WTC11 (cell line): ENCODE measurements at regions not wholly inside any gene's neighbourhood (a gene's known extent, or its start where the extent isn't known, plus 50 kb on each side); places are given as distances from the start of the nearest gene placed in this dataset.
"Not testable (repeated sequence)": the region's sequence is repeated elsewhere in the genome, so short reads cannot be mapped to it uniquely, and the experiment has no call there.

Experiments
- ATAC-seq: fragments of 200-7000 bp; cut with Tn5 transposase; 2 replicates; pipeline ENCODE4 v1.10.0; 2021; ENCODE audit warnings: mild to moderate bottlenecking, moderate library complexity
- CTCF ChIA-PET: fragments of 300-600 bp; sonication (Branson Sonifier 250); formaldehyde crosslinking; loops from one replicate; lab custom pipeline; 2021; ENCODE audit warnings: antibody characterized with exemption; lab: Charles Lee
- POLR2A ChIA-PET: fragments of 350-600 bp; sonication (Branson Sonifier 250); formaldehyde crosslinking; loops from one replicate; lab custom pipeline; 2021; ENCODE audit warnings: antibody characterized with exemption; lab: Charles Lee
- DNase-seq: peaks from one replicate; pipeline ENCODE4 v3.0.0; 2021; ENCODE audit warnings: low spot score
- H3K27ac Mint-ChIP-seq: 2 replicates; pipeline ENCODE4 v1.8.0; 2021; ENCODE audit warnings: mixed read lengths
- H3K27me3 Mint-ChIP-seq: 2 replicates; pipeline ENCODE4 v1.8.0; 2021; ENCODE audit warnings: low read depth, mild to moderate bottlenecking, moderate library complexity, mixed read lengths
- H3K36me3 Mint-ChIP-seq: 2 replicates; pipeline ENCODE4 v1.8.0; 2021; ENCODE audit warnings: mixed read lengths
- H3K4me1 Mint-ChIP-seq: 2 replicates; pipeline ENCODE4 v1.8.0; 2022; ENCODE audit warnings: mixed read lengths
- H3K4me3 Mint-ChIP-seq: 2 replicates; pipeline ENCODE4 v1.8.0; 2021; ENCODE audit warnings: mild to moderate bottlenecking, moderate library complexity, mixed read lengths
- H3K9me3 Mint-ChIP-seq: 2 replicates; pipeline ENCODE4 v1.8.0; 2021; ENCODE audit warnings: mixed read lengths
- AR ChIP-seq: fragments of 250-450 bp; sonication (Bioruptor Pico); IDR thresholded peaks from 2 replicates; pipeline ENCODE4 v1.9.0; 2021; ENCODE audit warnings: mild to moderate bottlenecking
- ARID4B ChIP-seq: sonication (generic); formaldehyde crosslinking; IDR thresholded peaks from 2 replicates; pipeline ENCODE4 v1.8.0; 2023; ENCODE audit warnings: missing genetic modification reagents, mild to moderate bottlenecking, borderline replicate concordance
- ATF2 ChIP-seq: sonication (generic); formaldehyde crosslinking; IDR thresholded peaks from 2 replicates; pipeline ENCODE4 v1.8.1; 2022; ENCODE audit warnings: low read depth, missing genetic modification reagents, borderline replicate concordance
- CTCF ChIP-seq: fragments of 200-600 bp; IDR thresholded peaks from 2 replicates; pipeline ENCODE4 v1.8.0; 2022; ENCODE audit warnings: antibody characterized with exemption
- ELF4 ChIP-seq: sonication (generic); formaldehyde crosslinking; IDR thresholded peaks from 2 replicates; pipeline ENCODE4 v1.8.1; 2022; ENCODE audit warnings: low read depth, mild to moderate bottlenecking, moderate library complexity, missing genetic modification reagents
- HMGA2 ChIP-seq: fragments of 250-450 bp; sonication (Bioruptor Pico); IDR thresholded peaks from 2 replicates; pipeline ENCODE4 v1.4.0; 2021; ENCODE audit warnings: mild to moderate bottlenecking, moderate library complexity
- IRF2 ChIP-seq: sonication (generic); formaldehyde crosslinking; IDR thresholded peaks from 2 replicates; pipeline ENCODE4 v1.8.0; 2022; ENCODE audit warnings: low read depth, missing genetic modification reagents, borderline replicate concordance
- KAT7 ChIP-seq: sonication (generic); formaldehyde crosslinking; IDR thresholded peaks from 2 replicates; pipeline ENCODE4 v1.8.1; 2023; ENCODE audit warnings: missing genetic modification reagents, mild to moderate bottlenecking, borderline replicate concordance
- NFATC4 ChIP-seq: fragments of 250-450 bp; sonication (Bioruptor Pico); IDR thresholded peaks from 2 replicates; pipeline ENCODE4 v1.9.0; 2021; ENCODE audit warnings: mild to moderate bottlenecking
- ZNF416 ChIP-seq: fragments of 250-450 bp; sonication (Bioruptor Pico); IDR thresholded peaks from 2 replicates; pipeline ENCODE4 v1.9.0; 2021; ENCODE audit warnings: mild to moderate bottlenecking, inconsistent platforms
- ZNF512 ChIP-seq: sonication (generic); formaldehyde crosslinking; IDR thresholded peaks from 2 replicates; pipeline ENCODE4 v1.8.1; 2022; ENCODE audit warnings: missing genetic modification reagents, borderline replicate concordance
- ZNF532 ChIP-seq: fragments of 250-450 bp; sonication (Bioruptor Pico); IDR thresholded peaks from 2 replicates; pipeline ENCODE4 v1.9.0; 2021; ENCODE audit warnings: mild to moderate bottlenecking, borderline replicate concordance

GRCh38 chr6:67687396-67687795 is 947.7 kb upstream of the ADGRB3 start:
- peaks cover 23% of the 10 kb centered on the region for H3K36me3 Mint-ChIP-seq
- ATAC-seq (no peak), DNase-seq (no peak)
- no peak overlapping the region for H3K4me3 Mint-ChIP-seq
- no peak overlapping the region for H3K27ac Mint-ChIP-seq
- TF ChIP-seq ZNF416 (CRISPR knock-in tag) (no peak), NFATC4 (no peak), IRF2 (CRISPR knock-in tag) (no peak), ZNF512 (CRISPR knock-in tag) (no peak), AR (CRISPR knock-in tag) (no peak)
- H3K4me1 Mint-ChIP-seq: peaks cover 24% of the 10 kb centered on the region
- H3K27me3 Mint-ChIP-seq: no peaks in the 10 kb centered on the region
- ChIA-PET CTCF (no interaction called here), POLR2A (no interaction called here)
- peaks cover 30% of the 10 kb centered on the region for H3K9me3 Mint-ChIP-seq

- peak; percentile 95 for TF ChIP-seq HMGA2 (CRISPR knock-in tag)
- TF ChIP-seq, all 79 proteins: peak for 1; not testable (repeated sequence) for 78
- peaks cover 18% of the 10 kb centered on the region for H3K36me3 Mint-ChIP-seq
- POLR2A ChIA-PET, H3K27ac Mint-ChIP-seq, H3K4me3 Mint-ChIP-seq, H3K27me3 Mint-ChIP-seq, CTCF ChIA-PET, ATAC-seq, DNase-seq: not testable (repeated sequence)
- peaks cover 14% of the 10 kb centered on the region for H3K4me1 Mint-ChIP-seq
- peaks cover 24% of the 10 kb centered on the region for H3K9me3 Mint-ChIP-seq
Measured at GRCh38 chr6:67686225-67686624, 948.9 kb upstream of the ADGRB3 start.

GRCh38 chr6:67683960-67684359 is 951.1 kb upstream of the ADGRB3 start:
- ATAC-seq (no peak), DNase-seq (no peak)
- peaks cover 9% of the 10 kb centered on the region for H3K9me3 Mint-ChIP-seq
- no peak for TF ChIP-seq CTCF
- TF ChIP-seq KAT7: no peak
- no peak for TF ChIP-seq ZNF532
- no peak for TF ChIP-seq ATF2 (CRISPR knock-in tag)
- no peak for TF ChIP-seq ARID4B (CRISPR knock-in tag)
- no peak for TF ChIP-seq ELF4 (CRISPR knock-in tag)
- H3K27ac Mint-ChIP-seq: no peak overlapping the region
- no peaks in the 10 kb centered on the region for H3K27me3 Mint-ChIP-seq
- no peak overlapping the region for H3K4me3 Mint-ChIP-seq
- ChIA-PET POLR2A (no interaction called here), CTCF (no interaction called here)
- H3K36me3 Mint-ChIP-seq: peaks cover 6% of the 10 kb centered on the region
- H3K4me1 Mint-ChIP-seq: peaks cover under 1% of the 10 kb centered on the region; the same call in 1 of the 2 replicates
